ENCODE measurements at regions not wholly inside any gene's neighbourhood (a gene's known extent, or its start where the extent isn't known, plus 50 kb on each side); places are given as distances from the start of the nearest gene placed in this dataset.
"Not testable (repeated sequence)": the region's sequence is repeated elsewhere in the genome, so short reads cannot be mapped to it uniquely, and the experiment has no call there.

DNA sequence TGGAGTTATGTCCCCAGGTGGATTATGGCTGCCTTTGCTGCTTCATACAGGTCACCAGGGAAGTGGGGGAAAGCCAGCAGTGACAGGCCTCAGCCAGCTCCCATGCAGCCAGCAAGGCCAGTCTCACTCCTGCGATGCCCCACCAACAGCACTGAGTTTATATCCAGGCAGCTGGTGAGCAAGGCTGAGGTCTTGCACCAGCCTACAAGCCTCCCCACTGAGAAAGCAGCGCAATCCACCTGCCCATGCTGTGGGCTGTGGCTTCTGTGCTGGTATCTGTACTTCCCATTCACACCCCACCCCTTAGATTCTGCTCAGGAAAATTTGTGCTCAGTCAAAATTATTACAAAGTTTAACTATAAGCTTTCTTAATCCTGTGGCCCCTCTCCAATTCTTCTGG, 153.5 kb downstream of the HHIP start:
- in situ Hi-C loops (cut with HindIII; ENCODE audit: low sequenced_read_pairs) = no loop called here

GRCh38 chr4:144801731-144802130, 155.8 kb downstream of the HHIP start:
- in situ Hi-C loops (cut with HindIII; ENCODE audit: low sequenced_read_pairs) = no loop called here

- in situ Hi-C loops (cut with HindIII; ENCODE audit: low sequenced_read_pairs) = no loop called here
Measured at GRCh38 chr4:144808034-144808433, 162.1 kb downstream of the HHIP start.

- in situ Hi-C loops (cut with HindIII; ENCODE audit: low sequenced_read_pairs) = no loop called here
Measured at GRCh38 chr4:144809056-144809640, 163.2 kb downstream of the HHIP start.

DNA sequence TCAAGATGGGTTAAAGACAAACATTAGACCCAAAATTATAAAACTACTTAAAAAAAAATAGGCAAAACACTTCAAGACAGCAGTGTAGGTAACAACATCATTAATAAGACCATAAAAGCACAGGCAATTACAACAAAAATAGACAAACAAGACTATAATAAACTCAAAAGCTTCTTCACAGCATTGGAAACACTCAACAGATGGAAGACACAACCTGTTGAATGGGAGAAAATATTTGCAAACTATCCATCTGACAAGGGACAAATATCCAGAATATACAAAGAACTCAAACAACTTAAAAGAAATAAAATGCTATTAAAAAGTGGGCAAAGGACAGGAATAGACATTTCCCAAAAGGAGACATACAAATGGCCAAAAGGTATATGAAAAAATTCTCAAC, 170.7 kb downstream of the HHIP start:
- in situ Hi-C loops (cut with HindIII; ENCODE audit: low sequenced_read_pairs) = no loop called here

DNA sequence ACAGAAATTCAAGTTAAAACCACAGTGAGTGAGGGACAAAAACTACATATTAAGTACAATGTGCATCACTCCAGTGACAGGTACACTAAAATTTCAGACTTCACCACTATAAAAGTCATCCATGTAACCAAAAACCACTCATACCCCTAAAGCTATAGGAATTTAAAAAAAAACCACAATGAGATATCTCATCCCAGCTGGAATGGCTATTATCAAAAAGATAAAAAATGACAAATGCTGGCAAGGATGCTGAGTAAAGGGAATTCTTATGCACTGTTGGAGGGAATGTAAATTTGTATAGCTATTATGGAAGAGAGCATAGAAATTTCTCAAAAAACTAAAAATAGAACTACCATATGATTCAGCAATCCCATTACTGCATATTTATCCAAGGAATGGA, 171.1 kb downstream of the HHIP start:
- in situ Hi-C loops (cut with HindIII; ENCODE audit: low sequenced_read_pairs) = no loop called here

DNA sequence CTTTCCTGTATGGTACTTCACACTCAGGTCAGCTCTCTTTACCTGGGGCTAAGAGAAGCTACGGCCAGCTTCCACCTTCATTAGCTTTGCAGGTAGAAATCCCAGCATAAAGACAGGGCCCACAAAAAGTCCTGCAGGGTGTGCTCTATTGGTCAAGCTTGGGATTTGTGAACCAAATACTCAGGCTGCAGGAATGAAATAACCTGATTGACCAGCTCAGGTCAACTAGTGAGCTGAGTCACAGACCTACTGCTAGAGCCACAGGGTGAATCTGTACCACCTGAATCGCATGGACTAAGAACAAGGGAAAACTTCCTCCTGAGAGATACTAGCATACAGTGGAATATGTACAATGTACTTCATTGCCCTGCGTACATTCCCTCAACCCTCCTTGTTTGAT, 172.2 kb downstream of the HHIP start:
- in situ Hi-C loops (cut with HindIII; ENCODE audit: low sequenced_read_pairs) = no loop called here

GRCh38 chr4:144819591-144819990, 173.6 kb downstream of the HHIP start:
- in situ Hi-C loops (cut with HindIII; ENCODE audit: low sequenced_read_pairs) = no loop called here

GRCh38 chr4:144820011-144820727, 174.2 kb downstream of the HHIP start:
- in situ Hi-C loops (cut with HindIII; ENCODE audit: low sequenced_read_pairs) = no loop called here

- in situ Hi-C loops (cut with HindIII; ENCODE audit: low sequenced_read_pairs) = no loop called here
Measured at GRCh38 chr4:144820728-144821085, 174.8 kb downstream of the HHIP start.

DNA sequence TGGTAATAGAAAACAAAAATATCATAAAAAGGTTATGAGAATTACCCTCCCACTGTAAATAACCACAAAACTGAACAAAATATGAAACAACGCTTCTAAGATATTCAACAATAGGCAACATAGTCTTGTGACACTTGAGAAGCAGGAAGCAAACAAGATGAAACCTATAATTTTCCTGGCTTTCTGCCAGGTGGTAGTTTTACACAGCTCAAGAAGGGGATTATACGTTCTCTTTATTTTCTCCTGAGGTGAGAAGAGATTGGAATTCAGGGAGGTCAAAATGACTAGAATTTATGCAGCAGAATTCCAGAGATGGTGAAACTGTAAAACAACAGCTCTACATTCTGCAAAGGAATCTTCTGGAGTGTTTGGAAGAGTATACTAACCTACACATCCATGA, 186.0 kb downstream of the HHIP start:
- in situ Hi-C loops (cut with HindIII; ENCODE audit: low sequenced_read_pairs) = no loop called here

DNA sequence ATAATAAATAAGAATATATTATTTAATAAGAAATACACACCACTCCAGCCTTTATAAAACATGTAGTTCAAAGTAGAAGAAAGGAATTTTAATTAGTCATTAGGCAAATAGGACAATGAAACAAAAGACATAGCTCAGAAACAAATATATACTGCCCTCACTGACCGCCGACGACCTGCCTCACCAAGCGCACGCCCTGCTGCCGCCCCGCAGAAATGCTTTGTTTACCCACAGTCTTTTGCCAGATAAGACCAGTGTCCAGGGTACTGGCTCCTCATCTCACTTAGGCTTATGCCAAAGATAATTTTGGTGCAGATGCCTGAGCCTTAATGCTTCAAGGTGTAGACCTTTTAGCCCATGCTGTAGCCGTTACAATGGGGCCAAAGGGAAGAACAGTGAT, 199.5 kb downstream of the HHIP start:
- in situ Hi-C loops (cut with HindIII; ENCODE audit: low sequenced_read_pairs) = no loop called here

DNA sequence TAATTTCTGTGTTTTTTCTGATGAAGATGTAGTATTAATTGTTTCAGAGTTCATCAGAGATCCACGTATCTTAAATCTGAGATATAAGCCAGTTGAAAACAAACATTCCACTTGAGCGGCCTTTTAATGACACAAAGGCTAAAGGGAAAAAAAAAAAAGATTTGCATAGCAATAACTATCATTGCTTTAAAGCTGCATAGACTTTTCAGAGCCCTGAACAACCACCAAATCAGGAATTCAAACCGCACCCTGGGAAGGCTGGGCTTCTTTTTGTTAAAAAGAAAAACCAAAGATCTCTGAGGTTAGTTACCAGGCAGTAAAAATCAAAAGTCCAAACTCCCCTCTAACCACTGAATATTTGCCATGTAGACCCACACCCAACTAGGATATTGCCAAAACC, 206.0 kb downstream of the HHIP start:
- in situ Hi-C loops (cut with HindIII; ENCODE audit: low sequenced_read_pairs) = no loop called here

GRCh38 chr4:144861471-144861870, 215.5 kb downstream of the HHIP start:
- in situ Hi-C loops (cut with HindIII; ENCODE audit: low sequenced_read_pairs) = no loop called here

DNA sequence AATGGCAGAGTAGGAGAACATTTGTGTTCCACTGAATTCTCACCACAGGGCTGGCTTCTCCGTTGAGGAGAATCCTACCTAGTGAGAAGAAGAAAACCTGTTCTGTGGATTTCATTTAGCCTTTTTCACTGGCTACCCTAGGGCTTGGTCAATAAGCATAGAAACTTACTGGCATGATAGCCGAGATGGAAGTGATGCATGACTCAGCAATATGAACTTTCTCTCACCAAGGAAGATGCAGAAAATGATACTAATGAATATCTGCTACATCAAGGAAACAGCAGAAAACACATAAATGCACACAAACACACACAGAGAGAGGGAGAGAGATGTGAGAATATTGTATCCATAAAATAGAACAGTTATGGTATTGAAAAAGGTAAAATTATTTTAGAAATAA, 216.3 kb downstream of the HHIP start:
- in situ Hi-C loops (cut with HindIII; ENCODE audit: low sequenced_read_pairs) = no loop called here

DNA sequence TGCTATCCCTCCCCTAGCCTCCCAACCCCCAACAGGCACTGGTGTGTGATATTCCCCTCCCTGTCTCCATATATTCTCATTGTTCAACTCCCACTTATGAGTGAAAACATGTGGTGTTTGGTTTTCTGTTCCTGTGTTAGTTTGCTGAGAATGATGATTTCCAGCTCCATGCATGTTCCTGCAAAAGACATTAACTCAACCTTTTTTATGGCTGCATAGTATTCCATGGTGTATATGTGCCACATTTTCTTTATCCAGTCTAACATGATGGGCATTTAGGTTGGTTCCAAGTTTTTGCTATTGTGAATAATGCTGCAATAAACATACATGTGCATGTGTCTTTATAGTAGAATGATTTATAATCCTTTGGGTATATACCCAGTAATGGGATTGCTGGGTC, 218.9 kb downstream of the HHIP start:
- in situ Hi-C loops (cut with HindIII; ENCODE audit: low sequenced_read_pairs) = not testable (repeated sequence)

- in situ Hi-C loops (cut with HindIII; ENCODE audit: low sequenced_read_pairs) = no loop called here
Measured at GRCh38 chr4:144868309-144868708, 222.4 kb downstream of the HHIP start.

- in situ Hi-C loops (cut with HindIII; ENCODE audit: low sequenced_read_pairs) = no loop called here
Measured at GRCh38 chr4:144872508-144873225, 225.3 kb downstream of the ANAPC10 start.

DNA sequence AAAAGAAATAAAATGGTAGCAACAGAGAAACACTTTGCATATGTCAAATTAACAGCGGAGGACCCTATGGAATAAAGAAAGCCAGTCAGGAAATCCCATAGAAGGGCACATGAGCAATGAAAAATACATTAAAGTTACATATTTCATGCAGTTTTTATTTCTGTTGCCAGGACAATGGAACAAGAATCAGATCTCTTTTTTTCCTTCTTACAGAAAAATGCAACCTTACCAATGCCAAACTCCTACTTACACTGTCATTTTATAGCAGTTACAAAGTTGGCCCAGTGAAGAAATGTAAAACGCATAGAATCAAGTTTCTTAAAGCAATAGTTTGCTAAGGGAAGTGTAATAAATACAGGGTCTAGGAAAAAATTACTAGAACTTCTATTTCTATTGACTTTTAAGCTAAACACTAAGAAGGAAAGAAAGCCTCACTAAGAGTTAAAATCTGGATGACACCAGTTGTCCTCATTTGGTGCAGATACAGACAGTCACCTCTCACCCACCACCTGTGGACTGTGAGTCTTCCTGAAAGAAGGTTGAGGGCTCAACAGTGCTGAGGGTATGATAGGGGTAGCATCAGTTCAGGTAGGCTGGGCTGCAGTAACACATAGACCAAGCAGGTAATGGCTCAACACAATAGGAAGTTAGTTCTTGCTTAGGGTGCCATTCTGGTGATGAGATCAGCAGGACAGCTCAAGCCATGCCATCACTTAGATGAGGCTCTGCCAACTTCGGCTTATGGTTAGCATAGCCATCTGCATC, 224.6 kb downstream of the ANAPC10 start:
- in situ Hi-C loops (cut with HindIII; ENCODE audit: low sequenced_read_pairs) = no loop called here

DNA sequence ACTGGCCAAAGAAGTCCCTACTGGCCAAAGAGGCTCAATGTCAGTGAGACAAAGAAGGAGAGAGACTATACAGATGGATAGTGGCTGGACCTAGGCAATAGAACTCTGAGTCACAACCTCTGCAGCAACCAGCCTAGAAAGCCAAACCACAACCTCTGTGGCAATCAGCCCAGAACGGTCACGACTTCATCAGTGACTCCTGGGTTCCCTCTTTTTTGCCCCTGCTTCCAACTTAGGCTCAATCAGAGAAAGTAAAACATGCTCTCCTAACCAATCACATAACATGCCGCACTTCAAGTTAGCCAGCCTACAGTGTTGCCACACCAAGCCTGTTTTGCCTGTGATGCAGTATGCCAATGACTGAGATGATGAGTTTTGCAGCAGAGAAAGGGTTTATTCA, 203.4 kb downstream of the ANAPC10 start:
- in situ Hi-C loops (cut with HindIII; ENCODE audit: low sequenced_read_pairs) = no loop called here

DNA sequence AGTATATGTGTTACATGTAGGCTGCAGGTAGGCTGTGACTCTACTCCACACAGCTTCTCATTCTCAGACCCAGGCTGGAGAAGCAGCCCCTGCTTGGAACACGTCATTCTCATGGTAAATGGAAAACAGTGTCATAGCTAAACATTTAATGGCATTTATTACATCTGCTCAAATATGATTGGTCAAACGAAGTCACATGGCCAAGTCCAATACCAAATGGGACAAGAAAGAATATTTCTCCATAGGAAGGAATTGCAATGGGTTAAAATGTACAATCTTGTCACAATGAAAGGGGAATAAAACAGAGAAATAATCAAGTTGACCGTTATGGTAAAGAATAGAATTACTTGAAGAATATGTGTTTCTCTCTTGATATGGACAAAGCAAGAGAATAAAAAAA, 198.6 kb downstream of the ANAPC10 start:
- in situ Hi-C loops (cut with HindIII; ENCODE audit: low sequenced_read_pairs) = no loop called here

- in situ Hi-C loops (cut with HindIII; ENCODE audit: low sequenced_read_pairs) = loop anchor here (5.0 kb wide), 1 partner anchor 46 kb away; no protein-coding TSS in a partner anchor
Measured at GRCh38 chr4:144901141-144901540, 196.9 kb downstream of the ANAPC10 start.

Measured in endothelial cell of hepatic sinusoid (primary cell).